GM21717 (cell line): ENCODE measurements at regions not wholly inside any gene's neighbourhood (a gene's known extent, or its start where the extent isn't known, plus 50 kb on each side); places are given as distances from the start of the nearest gene placed in this dataset.
"Not testable (repeated sequence)": the region's sequence is repeated elsewhere in the genome, so short reads cannot be mapped to it uniquely, and the experiment has no call there.

ENCODE experiments used
- ATAC-seq: cut with Tn5 transposase; IDR thresholded peaks from one replicate; pipeline ENCODE4 v1.9.1; 2021; ENCODE audit warnings: mild to moderate bottlenecking, moderate library complexity; ENCODE audit not compliant: unreplicated experiment

DNA sequence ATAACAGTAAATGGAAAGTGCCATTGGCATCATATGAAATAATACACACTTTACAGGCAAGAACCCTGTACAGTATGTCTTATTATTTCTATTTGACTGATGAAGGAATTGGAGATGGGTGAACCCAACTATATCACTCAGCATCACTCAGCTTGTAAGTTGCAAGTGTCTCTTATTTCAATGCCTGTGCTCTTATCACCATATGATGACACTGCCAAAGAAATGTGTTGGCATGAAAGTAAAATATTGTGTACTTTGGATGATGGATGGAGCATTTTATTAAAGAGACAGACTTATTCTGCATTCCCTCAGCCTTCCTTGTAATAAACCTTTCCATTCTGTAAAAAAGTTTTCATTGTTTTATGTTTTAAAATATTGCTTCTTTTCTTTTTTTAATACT lies 927.5 kb upstream of the VRK2 start:
- ATAC-seq: no peak

DNA sequence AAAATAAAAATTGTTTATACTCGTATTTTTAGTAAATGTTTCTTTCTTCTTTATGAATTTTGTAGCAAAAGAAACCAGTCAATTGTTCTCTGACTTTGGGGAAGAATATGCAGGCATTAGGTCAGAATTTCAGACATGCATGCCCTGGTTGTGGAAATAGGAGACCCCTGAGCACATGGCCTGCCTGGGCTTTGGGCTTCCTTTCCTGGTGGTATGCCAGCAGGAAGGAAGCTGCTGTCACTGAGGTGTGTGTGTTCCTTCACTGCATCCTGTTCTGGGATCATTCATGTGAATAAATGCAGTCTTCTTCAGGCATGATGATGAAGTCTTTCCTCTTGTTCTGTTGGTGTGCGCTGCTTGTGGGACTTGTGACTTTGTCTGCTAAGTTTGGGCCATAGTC lies 920.2 kb upstream of the VRK2 start:
- no peak for ATAC-seq

DNA sequence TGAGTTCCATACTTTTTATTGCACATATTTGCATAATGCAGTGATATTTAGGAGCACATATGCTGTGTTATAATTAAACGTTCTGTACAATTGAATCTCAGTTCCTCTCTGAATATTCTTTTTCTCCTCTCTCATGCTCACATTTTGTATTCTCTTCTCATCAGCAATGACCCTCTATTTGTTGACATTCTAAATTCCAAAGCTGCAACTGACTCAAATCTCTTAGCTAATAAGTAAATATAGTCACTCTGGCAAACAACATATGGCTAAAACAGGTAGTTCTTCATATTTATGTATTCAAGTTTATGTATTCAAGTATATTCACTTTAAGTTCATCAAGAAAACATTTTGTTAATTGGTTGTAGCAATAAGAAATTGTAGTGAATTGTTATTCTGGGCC lies 907.4 kb upstream of the VRK2 start:
- ATAC-seq: no peak

DNA sequence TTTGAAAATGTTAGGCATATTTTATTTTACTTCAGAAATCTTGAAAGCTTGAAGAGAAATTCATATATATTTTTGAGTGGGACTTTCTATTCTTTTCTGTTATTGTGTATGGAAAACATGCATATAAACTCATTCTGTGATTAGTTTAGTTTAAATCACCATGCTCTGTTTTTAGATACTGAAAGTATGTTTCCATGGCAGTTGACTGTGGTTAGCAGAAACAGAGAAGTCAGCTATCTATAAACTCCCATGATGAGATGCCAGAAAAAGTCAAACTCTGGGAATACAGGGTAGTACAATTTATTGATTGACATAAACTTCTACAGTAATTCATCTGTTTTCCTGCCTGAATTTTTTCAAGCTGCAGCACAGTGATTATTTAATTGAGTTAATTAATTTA lies 905.3 kb upstream of the VRK2 start:
- ATAC-seq: no peak

DNA sequence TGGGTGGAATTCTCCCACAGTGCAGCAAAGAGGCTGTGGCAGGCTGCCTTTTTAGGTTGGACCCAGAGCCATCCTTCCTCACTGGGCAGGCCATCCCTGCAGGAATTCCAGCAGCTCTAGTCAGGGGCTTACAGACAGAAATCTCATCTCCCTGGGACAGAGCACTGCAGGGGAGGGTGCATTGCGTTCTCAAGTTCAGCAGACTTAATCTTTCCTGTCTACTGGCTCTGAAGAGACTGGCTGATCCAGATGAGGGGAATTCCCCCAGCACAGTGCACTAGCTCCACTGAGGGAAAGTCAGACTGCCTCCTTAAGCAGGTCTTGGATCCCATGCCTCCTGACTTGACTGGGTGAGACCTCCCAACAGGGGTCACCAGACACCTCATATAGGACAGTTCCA lies 899.7 kb upstream of the VRK2 start:
- no peak for ATAC-seq

DNA sequence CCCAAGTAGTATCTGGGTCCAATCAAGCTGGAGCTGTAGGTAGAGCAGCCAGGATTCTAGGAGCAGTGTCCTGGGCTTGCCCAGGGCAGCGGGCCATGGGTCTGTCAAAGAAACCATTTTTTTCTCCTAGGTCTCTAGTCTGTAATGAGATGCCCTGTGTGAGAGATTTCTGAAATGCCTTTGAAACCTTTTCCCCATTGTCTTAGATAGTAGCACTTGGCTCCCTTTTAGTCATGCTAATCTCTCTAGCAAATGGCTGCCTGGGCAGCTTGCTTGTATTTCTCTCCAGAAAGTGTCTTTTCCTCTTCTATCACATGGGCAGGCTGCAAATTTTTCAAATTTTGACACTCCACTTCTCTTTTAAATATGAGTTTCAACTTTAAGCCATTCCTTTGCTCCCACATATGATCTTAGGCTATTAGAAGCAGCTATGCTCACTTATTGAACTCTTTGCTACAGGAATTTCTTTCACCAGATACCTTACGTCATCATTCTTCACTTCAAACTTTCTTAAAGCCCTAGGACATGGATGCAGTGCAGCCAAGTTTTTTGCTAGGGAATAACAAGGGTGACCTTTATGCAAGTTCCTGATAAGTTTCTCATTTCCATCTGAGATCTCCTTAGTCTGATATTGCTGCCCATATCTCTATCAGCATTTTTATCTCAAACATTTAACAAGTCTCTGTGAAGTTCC lies 890.2 kb upstream of the VRK2 start:
- no peak for ATAC-seq

DNA sequence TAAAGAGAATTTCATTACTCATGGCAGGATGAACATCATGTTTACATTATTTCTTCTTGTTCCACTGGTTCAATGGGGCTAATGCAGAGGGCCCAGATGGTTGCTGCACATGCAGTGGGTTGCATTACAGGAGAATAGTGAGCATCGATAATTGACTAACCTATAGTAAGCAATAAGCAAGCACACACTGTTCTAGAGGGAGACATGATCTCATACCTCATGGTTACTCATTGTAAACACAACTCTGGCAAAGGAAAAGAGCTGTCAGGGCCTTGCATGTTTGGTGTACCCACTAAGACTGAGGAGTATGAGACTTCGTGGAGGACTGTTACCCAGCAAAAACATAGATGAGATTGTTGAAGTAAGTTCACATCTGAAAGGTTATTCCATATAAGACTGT lies 885.6 kb upstream of the VRK2 start:
- no peak for ATAC-seq

DNA sequence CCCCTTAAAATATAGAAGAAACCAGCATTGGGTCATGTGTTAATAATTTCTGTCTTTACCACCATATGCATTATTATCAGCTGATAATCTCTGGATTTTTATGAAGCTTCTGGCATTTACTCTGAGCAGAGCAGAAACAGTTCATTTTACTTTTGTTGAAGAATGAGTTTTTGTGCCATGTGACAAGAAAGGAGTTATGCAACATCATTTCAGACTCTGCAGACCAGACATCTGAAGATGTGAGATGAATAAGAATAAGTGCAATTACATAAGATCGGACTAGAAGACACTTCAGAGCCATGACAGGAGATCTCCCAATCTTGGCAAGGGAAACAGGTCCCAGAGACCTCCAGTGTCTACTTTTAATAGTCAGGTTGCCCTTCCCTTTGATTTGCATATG lies 869.4 kb upstream of the VRK2 start:
- no peak for ATAC-seq

DNA sequence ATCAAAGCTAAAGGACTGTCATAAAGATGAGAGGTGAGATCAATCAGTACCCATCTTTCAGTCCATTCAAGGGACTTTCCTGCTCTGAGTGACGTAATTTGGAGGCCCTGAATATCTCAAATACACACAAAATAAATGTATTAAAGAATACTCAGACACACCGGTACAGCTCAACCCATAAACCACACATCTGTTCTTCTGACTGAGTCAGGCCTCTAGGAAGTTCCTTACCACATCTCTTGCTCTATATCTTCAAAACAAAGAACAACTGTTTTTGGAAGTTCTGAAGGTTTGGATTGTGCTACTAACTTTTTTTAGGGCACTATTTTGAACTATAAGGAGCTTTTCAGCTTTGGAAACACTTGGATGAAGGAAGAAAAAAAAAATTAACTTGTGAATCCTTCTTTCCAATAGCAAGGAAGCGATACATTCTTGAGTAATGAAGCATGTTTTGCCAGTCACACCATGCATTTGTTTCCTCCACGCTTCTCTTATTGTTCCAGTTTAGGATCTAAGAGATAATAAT lies 866.5 kb upstream of the VRK2 start:
- no peak for ATAC-seq

DNA sequence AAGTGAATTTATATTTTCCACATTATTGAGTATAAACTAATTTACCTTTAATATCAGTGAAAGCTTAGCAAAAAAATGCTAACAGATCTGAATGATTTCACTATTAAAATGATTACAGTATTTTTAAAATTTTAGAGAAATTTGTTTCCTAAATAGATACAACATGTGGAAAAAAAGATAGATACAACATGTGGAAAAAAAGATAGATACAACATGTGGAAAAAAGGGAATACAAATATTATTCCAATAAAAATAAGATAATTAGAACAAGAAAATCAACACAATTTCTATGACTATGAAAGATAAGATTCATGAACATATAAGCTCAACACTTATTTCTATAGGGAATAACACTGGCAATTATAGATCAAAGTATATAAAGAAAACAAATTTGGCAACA lies 865.9 kb upstream of the VRK2 start:
- ATAC-seq: no peak

DNA sequence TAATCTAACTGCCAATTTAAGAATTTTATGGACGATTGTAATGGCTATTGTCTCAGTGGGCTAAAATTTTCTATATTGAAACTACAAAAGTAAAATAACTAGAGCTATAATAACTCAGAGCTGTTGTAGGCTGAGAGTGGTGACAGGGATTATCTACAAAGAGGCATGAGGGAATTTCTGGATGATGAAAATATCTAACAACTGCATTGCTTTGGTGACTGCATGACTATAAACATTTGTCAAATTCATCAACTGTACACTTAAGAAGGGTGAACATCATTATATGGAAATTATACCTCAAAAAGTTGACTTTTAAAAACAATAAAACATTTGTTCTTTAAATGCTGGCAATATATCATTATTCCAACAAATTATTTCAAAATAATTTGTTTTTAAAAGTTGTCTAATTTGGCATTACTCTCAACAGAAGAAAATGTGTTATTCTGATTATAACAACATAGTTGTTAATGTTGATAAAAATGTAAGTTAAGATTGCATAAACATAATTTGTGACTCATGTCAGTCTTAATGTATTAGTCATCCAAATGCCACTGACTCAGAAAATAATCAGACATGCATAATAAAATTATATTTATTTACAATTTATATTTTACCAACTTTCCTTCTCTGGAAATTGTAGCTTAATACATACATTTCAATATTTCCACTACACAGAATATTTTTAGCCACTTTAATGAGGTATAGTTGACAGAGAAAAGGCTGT lies 865.1 kb upstream of the VRK2 start:
- ATAC-seq: no peak

DNA sequence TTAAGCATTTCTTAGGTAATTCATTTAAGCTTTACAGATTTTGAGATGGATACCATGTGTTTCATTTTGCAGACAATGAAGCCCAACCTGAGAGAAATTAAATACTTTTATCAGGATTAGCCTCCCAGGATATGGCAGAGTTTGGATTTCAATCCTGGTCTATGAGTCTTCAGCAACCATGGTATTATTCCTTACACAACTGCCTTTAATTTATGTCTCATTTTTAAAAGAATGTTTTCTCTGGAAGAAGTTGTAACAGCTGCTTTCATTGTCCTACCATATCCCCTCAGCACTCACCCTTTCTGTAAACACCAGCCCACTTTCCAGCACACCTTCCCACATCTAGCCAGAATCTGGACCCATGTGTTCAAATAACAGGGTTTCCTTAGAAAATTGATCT lies 863.7 kb upstream of the VRK2 start:
- no peak for ATAC-seq

DNA sequence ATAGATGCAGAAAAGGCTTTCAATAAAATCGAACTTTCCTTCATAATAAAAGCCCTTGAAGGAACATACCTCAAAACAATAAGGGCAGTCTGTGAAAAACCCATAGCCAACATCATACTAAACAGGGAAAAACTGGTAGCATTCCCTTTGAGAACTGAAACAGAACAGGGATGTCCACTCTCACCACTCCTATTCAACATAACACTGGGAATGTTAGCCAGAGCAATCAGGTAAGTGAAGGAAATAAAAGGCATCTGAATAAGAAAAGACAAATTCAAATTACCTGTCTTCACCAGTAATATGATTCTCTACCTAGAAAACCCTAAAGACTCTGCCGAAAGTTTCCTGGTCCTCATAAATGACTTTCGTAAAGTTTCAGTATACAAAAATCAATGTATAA lies 861.0 kb upstream of the VRK2 start:
- no peak for ATAC-seq

DNA sequence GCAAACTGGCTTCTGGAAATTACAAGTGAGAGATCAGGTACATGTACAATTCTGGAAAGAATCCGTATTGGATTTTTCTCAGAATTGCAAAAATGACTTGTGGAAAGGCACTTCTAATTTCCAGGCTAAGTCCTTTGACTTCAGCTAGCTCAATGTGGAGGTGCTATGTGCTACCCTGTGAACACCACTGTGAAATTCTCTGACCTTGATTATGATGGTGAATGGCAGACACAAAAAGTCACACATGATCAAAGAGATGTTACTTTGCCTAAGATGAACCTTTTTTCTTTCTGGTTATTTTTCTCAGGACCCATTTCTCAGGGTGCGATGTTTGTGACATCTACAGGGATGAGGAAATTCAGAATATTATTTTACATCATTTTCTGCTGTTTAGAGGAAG lies 856.6 kb upstream of the VRK2 start:
- ATAC-seq: no peak

DNA sequence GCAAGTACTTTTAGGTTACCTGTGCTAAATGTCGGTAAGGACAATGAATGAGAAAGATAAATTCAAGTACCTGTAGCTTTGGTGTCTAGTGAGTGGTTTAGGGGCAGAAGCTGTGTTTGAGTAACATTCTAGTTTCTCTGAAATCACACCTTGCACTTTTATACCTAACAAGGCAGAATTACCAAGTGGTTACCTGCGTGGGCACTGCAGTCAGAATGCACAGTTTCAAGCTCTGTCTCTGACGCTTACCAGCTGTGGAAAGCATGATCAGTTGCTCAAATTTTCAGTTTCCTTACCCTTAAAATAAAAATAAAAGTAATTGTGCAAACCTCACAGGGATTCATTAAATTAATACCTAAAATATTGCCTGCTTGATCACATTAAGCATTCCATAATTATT lies 846.9 kb upstream of the VRK2 start:
- no peak for ATAC-seq

DNA sequence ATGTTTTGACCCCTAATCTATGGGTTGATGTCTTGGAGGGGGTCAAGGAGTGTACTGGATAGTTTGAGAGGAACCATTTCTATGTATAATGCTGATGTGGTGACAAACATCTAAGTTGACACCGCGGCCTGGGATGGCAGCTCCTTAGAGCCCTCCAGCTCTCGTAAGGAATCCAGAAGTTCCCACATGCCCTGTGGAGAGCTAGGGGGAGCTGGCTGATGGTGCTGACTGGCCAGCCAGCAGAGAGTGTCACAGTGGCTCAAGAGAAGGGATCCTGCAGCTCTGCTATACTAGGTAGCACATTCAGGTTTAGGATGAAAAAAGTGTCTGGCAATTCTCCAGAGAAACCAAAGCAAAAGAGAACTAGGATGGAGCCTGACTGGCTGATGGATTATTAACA lies 842.2 kb upstream of the VRK2 start:
- no peak for ATAC-seq

DNA sequence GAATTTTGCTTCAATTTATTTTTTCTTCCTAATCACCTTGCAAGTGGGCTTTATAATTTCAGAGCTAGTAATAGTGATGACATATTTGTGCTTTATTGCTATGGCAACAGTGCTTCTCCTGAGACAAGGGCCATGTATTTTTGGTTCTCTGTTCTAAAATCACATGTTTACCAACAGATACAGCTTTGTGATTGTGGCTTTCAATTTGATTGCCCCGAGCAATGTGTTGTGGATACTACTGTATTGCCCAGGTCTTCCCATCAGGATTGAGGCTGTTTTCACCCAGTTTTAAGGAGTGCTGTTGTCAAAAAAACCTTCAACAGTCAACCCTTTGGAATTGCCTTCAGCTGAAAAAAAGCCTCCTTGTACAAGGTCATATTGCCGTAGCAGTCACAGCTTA lies 841.4 kb upstream of the VRK2 start:
- no peak for ATAC-seq

DNA sequence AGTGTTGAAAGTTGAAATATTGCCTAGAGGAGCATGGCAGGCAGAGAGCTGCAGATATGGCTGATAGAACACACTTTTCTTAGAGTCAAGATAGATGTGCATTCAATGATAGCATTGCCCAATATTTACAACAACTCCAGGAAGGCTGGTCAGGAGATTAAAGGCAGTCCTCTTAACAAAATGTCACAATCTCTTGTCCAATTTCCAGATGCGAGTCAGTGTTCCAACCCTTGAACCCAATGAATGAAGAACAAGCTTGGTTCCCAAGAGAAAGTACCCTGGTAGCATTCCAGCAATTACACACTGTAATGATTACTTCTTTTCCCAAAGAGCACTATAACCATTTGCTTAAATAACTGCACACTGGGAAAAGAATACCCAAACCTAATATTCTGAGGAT lies 839.4 kb upstream of the VRK2 start:
- no peak for ATAC-seq

DNA sequence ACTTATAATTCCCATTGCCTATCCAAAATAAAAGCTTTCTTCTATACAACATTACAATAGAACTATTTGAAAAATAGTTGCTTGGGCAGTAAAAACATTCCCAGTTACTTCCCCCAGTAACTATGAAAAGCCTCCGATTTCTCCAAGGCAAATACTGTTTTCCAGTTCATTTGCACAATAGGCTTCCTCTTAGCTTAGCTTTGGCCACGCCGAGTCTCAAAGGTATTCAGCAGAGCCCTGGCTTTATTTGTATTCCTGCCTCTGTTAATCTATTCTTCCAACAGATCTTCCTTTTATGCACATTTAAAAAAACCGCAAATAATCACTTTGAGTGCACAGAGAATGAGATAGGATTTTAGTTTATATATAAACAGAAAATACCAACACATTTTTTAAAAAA lies 836.8 kb upstream of the VRK2 start:
- ATAC-seq: no peak

DNA sequence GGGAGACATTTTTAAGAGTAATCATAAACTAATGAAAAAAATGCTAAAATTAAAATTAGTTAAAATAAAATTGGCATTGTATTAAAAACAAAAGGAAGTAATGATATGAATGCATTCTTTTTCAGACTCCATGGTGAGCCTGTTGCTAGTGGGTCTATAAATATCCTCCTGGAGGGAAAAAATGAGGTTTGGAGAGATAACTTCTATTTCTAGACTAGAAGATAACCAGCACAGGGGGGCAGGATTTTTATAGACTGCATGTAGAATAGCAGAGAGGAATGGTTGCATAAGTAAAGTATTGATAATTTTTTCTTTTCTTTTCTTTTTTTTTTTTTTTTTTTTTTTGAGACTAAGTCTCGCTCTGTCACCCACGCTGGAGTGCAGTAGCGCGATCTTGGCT lies 835.8 kb upstream of the VRK2 start:
- no peak for ATAC-seq

DNA sequence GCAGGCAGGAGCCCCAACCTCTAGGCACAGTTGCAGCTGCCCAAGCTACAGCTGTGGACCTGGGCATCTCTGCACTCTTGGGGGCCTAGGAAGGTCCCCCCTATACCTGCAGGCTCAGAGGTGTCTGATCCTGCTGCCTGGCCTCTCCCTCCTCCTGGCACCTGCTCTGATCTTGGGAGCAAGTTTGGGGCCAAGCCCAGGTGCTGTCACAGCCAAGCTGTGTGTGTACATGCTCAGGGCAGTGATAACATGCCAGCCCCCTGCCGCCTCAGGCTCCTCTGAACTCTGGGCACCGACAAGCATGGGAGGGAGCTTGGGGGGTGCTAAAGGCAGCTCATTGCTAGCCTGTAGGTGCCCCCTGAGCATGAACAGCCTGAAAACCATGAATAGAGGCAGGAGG lies 829.6 kb upstream of the VRK2 start:
- ATAC-seq: no peak

DNA sequence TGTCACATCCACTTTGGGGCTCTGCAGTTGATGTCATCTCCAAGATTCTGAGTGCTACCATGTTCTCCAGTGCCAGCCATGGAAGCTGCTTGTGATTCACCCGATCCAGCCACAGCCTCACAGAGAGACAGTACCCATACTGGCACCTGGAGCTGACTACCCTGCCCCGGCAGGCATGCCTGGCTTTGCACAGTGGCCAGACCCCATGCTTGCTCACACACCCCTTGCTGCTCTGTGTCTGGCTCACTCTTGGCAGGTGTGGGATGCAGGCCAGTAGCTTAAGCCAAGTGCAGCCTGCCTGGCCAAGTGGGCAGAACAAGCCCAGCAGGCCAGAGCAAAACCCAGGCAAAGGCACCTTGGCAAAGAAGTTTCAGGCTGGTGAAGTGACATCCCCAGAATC lies 828.4 kb upstream of the VRK2 start:
- no peak for ATAC-seq

DNA sequence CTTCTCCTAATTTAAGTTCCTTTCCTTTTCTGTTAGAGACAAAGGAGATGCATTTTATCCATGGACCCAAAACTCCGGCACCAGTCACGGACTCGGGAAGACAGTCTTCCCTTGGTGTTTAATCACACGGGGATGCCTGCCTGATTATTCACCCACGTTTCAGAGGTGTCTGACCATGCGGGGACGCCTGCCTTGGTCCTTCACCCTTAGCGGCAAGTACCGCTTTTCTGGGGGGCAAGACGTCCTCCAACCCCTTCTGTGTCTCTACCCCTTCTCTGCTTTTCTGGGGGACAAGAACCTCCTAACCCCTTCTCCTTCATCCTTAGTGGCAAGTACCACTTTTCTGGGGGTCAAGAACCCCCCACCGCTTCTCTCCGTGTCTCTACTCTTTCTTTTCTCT lies 816.9 kb upstream of the VRK2 start:
- not testable (repeated sequence) for ATAC-seq
